ENCODE measurements at regions not wholly inside any gene's neighbourhood (a gene's known extent, or its start where the extent isn't known, plus 50 kb on each side); places are given as distances from the start of the nearest gene placed in this dataset.

DNA sequence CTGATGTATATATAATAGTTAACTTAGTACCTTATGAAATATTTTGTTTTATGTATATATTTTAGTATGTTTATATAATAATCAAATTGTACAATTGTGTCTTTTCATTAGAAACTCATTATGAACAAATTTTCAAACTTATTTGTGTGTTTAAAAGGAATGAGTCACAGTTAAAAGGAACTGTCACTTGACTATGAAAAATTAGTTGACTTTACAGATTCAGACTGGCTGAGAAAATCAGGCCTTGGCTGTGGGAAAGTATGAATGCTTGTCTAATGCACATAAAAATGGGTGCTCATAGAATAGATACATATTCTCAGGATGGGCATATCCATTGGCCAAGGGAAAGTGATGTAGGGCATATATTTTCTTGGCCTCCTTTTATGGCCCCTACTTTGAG lies 576.8 kb downstream of the SATB2 start:
- POLR2A ChIA-PET (ENCODE audit: low non-redundant PET), result no interaction called here
- intact Hi-C loops (cut with micrococcal nuclease; ENCODE audit: unreplicated experiment), result no loop called here
- CTCF ChIA-PET, result no interaction called here

DNA sequence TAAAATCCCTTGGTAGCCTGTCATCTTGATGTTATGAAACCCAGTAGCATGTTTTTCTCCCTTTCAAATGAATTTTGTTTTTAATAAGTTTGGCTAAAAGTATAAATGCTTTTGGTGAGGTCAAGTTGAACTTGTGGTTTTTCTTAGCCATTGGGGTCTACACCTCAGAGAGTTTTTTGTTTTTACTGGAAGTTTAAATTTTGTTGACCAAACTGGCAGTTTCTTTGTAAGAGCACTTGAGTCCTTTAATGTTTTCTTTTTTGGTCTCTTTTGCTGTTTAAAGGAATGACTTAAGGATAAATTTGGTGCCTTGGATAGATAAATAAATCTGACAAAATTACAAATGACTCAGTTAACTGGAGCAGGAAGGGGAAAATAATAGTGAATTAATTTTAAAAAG lies 577.3 kb downstream of the SATB2 start:
- CTCF ChIA-PET, result no interaction called here
- Histone ChIP-seq H3K9me3 (ENCODE audit: low read depth, low read length, poor library complexity, severe bottlenecking) (no peaks in the 10 kb centered on the region), H3K27me3 (replicated peaks; ENCODE audit: insufficient read depth, low read depth, low read length, poor library complexity) (no peaks in the 10 kb centered on the region), H3K4me3 (ENCODE audit: low read depth, low read length, poor library complexity, severe bottlenecking) (no peak overlapping the region), H3K36me3 (ENCODE audit: insufficient read depth, low read length, poor library complexity, severe bottlenecking) (no peaks in the 10 kb centered on the region), H3K4me1 (ENCODE audit: insufficient read depth, low read length, poor library complexity, severe bottlenecking) (no peaks in the 10 kb centered on the region), H3K27ac (ENCODE audit: low read depth, low read length, poor library complexity, severe bottlenecking) (no peak overlapping the region)
- POLR2A ChIA-PET (ENCODE audit: low non-redundant PET), result no interaction called here
- DNase-seq (ENCODE audit: low spot score), result no peak
- intact Hi-C loops (cut with micrococcal nuclease; ENCODE audit: unreplicated experiment), result no loop called here
- TF ChIP-seq EZH2 (IDR thresholded peaks at IDR 0.05; ENCODE audit: borderline replicate concordance, low read depth, low read length, poor library complexity, severe bottlenecking), result no peak
- no TSS peak for BruUV-seq (replicated peaks)

More for the DNA sequence above, 576.8 kb downstream of the SATB2 start:
- Histone ChIP-seq H3K27ac (ENCODE audit: low read depth, low read length, poor library complexity, severe bottlenecking) (no peak overlapping the region), H3K4me1 (ENCODE audit: insufficient read depth, low read length, poor library complexity, severe bottlenecking) (no peaks in the 10 kb centered on the region), H3K36me3 (ENCODE audit: insufficient read depth, low read length, poor library complexity, severe bottlenecking) (no peaks in the 10 kb centered on the region), H3K27me3 (replicated peaks; ENCODE audit: insufficient read depth, low read depth, low read length, poor library complexity) (no peaks in the 10 kb centered on the region), H3K4me3 (ENCODE audit: low read depth, low read length, poor library complexity, severe bottlenecking) (no peak overlapping the region), H3K9me3 (ENCODE audit: low read depth, low read length, poor library complexity, severe bottlenecking) (no peaks in the 10 kb centered on the region)
- DNase-seq (ENCODE audit: low spot score), result no peak
- BruUV-seq (replicated peaks), result no TSS peak
- TF ChIP-seq, protein P1, sequence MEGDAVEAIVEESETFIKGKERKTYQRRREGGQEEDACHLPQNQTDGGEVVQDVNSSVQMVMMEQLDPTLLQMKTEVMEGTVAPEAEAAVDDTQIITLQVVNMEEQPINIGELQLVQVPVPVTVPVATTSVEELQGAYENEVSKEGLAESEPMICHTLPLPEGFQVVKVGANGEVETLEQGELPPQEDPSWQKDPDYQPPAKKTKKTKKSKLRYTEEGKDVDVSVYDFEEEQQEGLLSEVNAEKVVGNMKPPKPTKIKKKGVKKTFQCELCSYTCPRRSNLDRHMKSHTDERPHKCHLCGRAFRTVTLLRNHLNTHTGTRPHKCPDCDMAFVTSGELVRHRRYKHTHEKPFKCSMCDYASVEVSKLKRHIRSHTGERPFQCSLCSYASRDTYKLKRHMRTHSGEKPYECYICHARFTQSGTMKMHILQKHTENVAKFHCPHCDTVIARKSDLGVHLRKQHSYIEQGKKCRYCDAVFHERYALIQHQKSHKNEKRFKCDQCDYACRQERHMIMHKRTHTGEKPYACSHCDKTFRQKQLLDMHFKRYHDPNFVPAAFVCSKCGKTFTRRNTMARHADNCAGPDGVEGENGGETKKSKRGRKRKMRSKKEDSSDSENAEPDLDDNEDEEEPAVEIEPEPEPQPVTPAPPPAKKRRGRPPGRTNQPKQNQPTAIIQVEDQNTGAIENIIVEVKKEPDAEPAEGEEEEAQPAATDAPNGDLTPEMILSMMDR (conservative IDR thresholded peaks at IDR 0.05; ENCODE audit: low read depth, low read length), result no peak
- TF ChIP-seq EZH2 (IDR thresholded peaks at IDR 0.05; ENCODE audit: borderline replicate concordance, low read depth, low read length, poor library complexity, severe bottlenecking), result no peak

DNA sequence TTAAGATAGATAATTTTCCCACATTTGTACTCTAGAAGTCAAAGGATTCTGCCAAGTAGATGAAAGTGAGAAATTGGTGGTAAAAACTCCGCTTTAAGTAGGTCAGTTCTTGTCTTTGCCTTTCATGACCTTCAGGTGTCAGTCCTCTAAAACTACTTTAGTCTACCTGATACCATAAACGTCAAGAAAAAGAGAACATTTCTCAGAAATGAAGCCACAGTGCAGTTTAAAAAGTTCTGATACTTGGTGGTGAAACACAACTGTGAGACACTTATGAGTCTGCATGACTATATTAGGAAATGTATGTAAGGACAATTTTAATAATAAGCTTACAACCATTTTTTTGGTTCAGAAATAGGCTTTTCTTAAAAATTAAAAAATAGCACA lies 583.3 kb downstream of the SATB2 start:
- BruUV-seq (replicated peaks), result no TSS peak
- ChIA-PET POLR2A (ENCODE audit: low non-redundant PET) (no interaction called here), CTCF (no interaction called here)
- Histone ChIP-seq H3K4me3 (ENCODE audit: low read depth, low read length, poor library complexity, severe bottlenecking) (no peak overlapping the region), H3K27ac (ENCODE audit: low read depth, low read length, poor library complexity, severe bottlenecking) (no peak overlapping the region), H3K36me3 (ENCODE audit: insufficient read depth, low read length, poor library complexity, severe bottlenecking) (no peaks in the 10 kb centered on the region), H3K9me3 (ENCODE audit: low read depth, low read length, poor library complexity, severe bottlenecking) (no peaks in the 10 kb centered on the region), H3K27me3 (replicated peaks; ENCODE audit: insufficient read depth, low read depth, low read length, poor library complexity) (no peaks in the 10 kb centered on the region), H3K4me1 (ENCODE audit: insufficient read depth, low read length, poor library complexity, severe bottlenecking) (no peaks in the 10 kb centered on the region)
- intact Hi-C loops (cut with micrococcal nuclease; ENCODE audit: unreplicated experiment), result no loop called here
- TF ChIP-seq, protein P1 (conservative IDR thresholded peaks at IDR 0.05; ENCODE audit: low read depth, low read length), result no peak
- TF ChIP-seq EZH2 (IDR thresholded peaks at IDR 0.05; ENCODE audit: borderline replicate concordance, low read depth, low read length, poor library complexity, severe bottlenecking), result no peak
- no peak for DNase-seq (ENCODE audit: low spot score)

All from A673 (cell line).